ENCODE measurements at regions not wholly inside any gene's neighbourhood (a gene's known extent, or its start where the extent isn't known, plus 50 kb on each side); places are given as distances from the start of the nearest gene placed in this dataset.

- TF ChIP-seq SNAI2 (CRISPR knock-in tag; IDR thresholded peaks at IDR 0.05) (no peak), ZC3H10 (CRISPR knock-in tag; IDR thresholded peaks at IDR 0.05) (no peak), ZNF8 (CRISPR knock-in tag; IDR thresholded peaks at IDR 0.05) (no peak), ZNF70 (CRISPR knock-in tag; IDR thresholded peaks at IDR 0.05) (no peak), PATZ1 (CRISPR knock-in tag; IDR thresholded peaks at IDR 0.05; ENCODE audit: borderline replicate concordance) (no peak), ISL1 (CRISPR knock-in tag; IDR thresholded peaks at IDR 0.05) (no peak), TSHZ2 (CRISPR knock-in tag; IDR thresholded peaks at IDR 0.05) (no peak), POU6F1 (CRISPR knock-in tag; IDR thresholded peaks at IDR 0.05; ENCODE audit: borderline replicate concordance, low read depth) (no peak), ZFP3 (CRISPR knock-in tag; IDR thresholded peaks at IDR 0.05) (no peak), TOX (CRISPR knock-in tag; IDR thresholded peaks at IDR 0.05; ENCODE audit: borderline replicate concordance) (no peak), CREB5 (CRISPR knock-in tag; IDR thresholded peaks at IDR 0.05; ENCODE audit: low read depth) (no peak), BACH2 (CRISPR knock-in tag; IDR thresholded peaks at IDR 0.05; ENCODE audit: borderline replicate concordance) (no peak), PPARA (CRISPR knock-in tag; IDR thresholded peaks at IDR 0.05; ENCODE audit: borderline replicate concordance) (no peak), GLIS3 (CRISPR knock-in tag; IDR thresholded peaks at IDR 0.05) (no peak), ARNTL (CRISPR knock-in tag; IDR thresholded peaks at IDR 0.05; ENCODE audit: borderline replicate concordance, low read depth) (no peak), TCF4 (CRISPR knock-in tag; IDR thresholded peaks at IDR 0.05; ENCODE audit: borderline replicate concordance) (no peak), ZFP30 (CRISPR knock-in tag; IDR thresholded peaks at IDR 0.05) (no peak), CSRNP3 (CRISPR knock-in tag; IDR thresholded peaks at IDR 0.05) (no peak), OSR1 (CRISPR knock-in tag; IDR thresholded peaks at IDR 0.05) (no peak)
- ATAC-seq: no peak
Observed at GRCh38 chr2:147197754-147198483, 646.9 kb upstream of the ACVR2A start.

GRCh38 chr2:147182260-147182659, 662.6 kb upstream of the ACVR2A start:
- ATAC-seq: no peak
- no peak for TF ChIP-seq ZNF565 (CRISPR knock-in tag; conservative IDR thresholded peaks at IDR 0.05; ENCODE audit: low read depth)
- TF ChIP-seq CSDC2 (CRISPR knock-in tag; IDR thresholded peaks at IDR 0.05): no peak
- no peak for TF ChIP-seq ZNF70 (CRISPR knock-in tag; IDR thresholded peaks at IDR 0.05)
- no peak for TF ChIP-seq CSRNP3 (CRISPR knock-in tag; IDR thresholded peaks at IDR 0.05)
- no peak for TF ChIP-seq ZNF8 (CRISPR knock-in tag; IDR thresholded peaks at IDR 0.05)
- no peak for TF ChIP-seq ESRRG (CRISPR knock-in tag; IDR thresholded peaks at IDR 0.05)
- no peak for TF ChIP-seq ARNTL (CRISPR knock-in tag; IDR thresholded peaks at IDR 0.05; ENCODE audit: borderline replicate concordance, low read depth)
- TF ChIP-seq POU6F1 (CRISPR knock-in tag; IDR thresholded peaks at IDR 0.05; ENCODE audit: borderline replicate concordance, low read depth): no peak
- no peak for TF ChIP-seq SNAI2 (CRISPR knock-in tag; IDR thresholded peaks at IDR 0.05)
- TF ChIP-seq TSHZ2 (CRISPR knock-in tag; IDR thresholded peaks at IDR 0.05): no peak
- no peak for TF ChIP-seq TOX (CRISPR knock-in tag; IDR thresholded peaks at IDR 0.05; ENCODE audit: borderline replicate concordance)
- no peak for TF ChIP-seq ZFP3 (CRISPR knock-in tag; IDR thresholded peaks at IDR 0.05)
- TF ChIP-seq OSR1 (CRISPR knock-in tag; IDR thresholded peaks at IDR 0.05): no peak
- no peak for TF ChIP-seq PPARA (CRISPR knock-in tag; IDR thresholded peaks at IDR 0.05; ENCODE audit: borderline replicate concordance)
- TF ChIP-seq BACH2 (CRISPR knock-in tag; IDR thresholded peaks at IDR 0.05; ENCODE audit: borderline replicate concordance): no peak
